ENCODE measurements at regions not wholly inside any gene's neighbourhood (a gene's known extent, or its start where the extent isn't known, plus 50 kb on each side); places are given as distances from the start of the nearest gene placed in this dataset.

DNA sequence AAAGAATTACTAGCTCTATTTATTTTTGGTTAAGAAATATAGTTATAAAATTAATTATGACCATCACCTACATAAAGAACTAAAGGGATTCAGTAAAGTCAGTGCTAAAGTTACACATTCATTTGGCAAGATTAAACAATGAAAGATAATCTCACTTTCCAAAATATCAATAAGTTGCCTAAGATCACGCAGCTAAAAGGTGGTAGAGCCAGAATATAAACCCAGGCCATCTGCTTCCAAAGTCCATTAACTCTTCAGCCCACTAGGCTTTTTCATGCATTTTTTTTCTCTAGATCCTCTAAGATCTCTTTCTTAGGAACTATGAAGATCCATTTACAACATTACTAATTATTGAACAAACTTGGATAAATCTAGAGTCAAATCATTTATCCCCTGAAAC lies 66.6 kb upstream of the RND3 start:
- no peak overlapping the region for H2AFZ ChIP-seq (ENCODE audit: low read depth, low read length)
- DNase-seq (ENCODE audit: low read depth, low spot score) (no peak), FAIRE-seq (no peak)
- no peak for TF ChIP-seq EZH2 (IDR thresholded peaks at IDR 0.05; ENCODE audit: borderline replicate concordance, low read depth, low read length, severe bottlenecking)
- TF ChIP-seq GATA2 (IDR thresholded peaks at IDR 0.05; ENCODE audit: insufficient read depth, insufficient read length, low read depth, low read length) = no peak
- no peak for TF ChIP-seq POLR2AphosphoS5 (IDR thresholded peaks at IDR 0.05; ENCODE audit: insufficient read depth, low read depth, low read length)
- TF ChIP-seq POLR2A (IDR thresholded peaks at IDR 0.05; ENCODE audit: low read depth, low read length) = no peak
- no peak for TF ChIP-seq FOS (IDR thresholded peaks at IDR 0.05; ENCODE audit: borderline replicate concordance, insufficient read depth, low read length)
- TF ChIP-seq, protein P1, sequence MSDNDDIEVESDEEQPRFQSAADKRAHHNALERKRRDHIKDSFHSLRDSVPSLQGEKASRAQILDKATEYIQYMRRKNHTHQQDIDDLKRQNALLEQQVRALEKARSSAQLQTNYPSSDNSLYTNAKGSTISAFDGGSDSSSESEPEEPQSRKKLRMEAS (IDR thresholded peaks at IDR 0.05; ENCODE audit: insufficient read depth, insufficient read length) = no peak
- no peak for TF ChIP-seq JUN (IDR thresholded peaks at IDR 0.05; ENCODE audit: borderline replicate concordance, insufficient read depth, insufficient read length, low read depth)
- TF ChIP-seq, protein P2, sequence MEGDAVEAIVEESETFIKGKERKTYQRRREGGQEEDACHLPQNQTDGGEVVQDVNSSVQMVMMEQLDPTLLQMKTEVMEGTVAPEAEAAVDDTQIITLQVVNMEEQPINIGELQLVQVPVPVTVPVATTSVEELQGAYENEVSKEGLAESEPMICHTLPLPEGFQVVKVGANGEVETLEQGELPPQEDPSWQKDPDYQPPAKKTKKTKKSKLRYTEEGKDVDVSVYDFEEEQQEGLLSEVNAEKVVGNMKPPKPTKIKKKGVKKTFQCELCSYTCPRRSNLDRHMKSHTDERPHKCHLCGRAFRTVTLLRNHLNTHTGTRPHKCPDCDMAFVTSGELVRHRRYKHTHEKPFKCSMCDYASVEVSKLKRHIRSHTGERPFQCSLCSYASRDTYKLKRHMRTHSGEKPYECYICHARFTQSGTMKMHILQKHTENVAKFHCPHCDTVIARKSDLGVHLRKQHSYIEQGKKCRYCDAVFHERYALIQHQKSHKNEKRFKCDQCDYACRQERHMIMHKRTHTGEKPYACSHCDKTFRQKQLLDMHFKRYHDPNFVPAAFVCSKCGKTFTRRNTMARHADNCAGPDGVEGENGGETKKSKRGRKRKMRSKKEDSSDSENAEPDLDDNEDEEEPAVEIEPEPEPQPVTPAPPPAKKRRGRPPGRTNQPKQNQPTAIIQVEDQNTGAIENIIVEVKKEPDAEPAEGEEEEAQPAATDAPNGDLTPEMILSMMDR (IDR thresholded peaks at IDR 0.05; ENCODE audit: extremely low read depth in 1 of 2, insufficient read depth in 1 of 2, low read depth in 1 of 2, low read length in 2 of 2) = no peak
- TF ChIP-seq MYC (IDR thresholded peaks at IDR 0.05; ENCODE audit: low read depth, low read length) = no peak
- intact Hi-C loops (cut with micrococcal nuclease) = no loop called here
- no peak overlapping the region for H3K27ac ChIP-seq (ENCODE audit: insufficient read depth, low read depth, low read length)
- ChIA-PET POLR2A (no interaction called here), CTCF (interaction anchor here (1.0 kb wide), 1 partner anchor 684 kb away, joined by 3 read pairs; no protein-coding TSS in a partner anchor)
- H3K9ac ChIP-seq (replicated peaks; ENCODE audit: extremely low read depth, insufficient read depth, low read length) = no peak overlapping the region
- peaks cover 5% of the 10 kb centered on the region for H3K4me1 ChIP-seq (ENCODE audit: control insufficient read depth, extremely low read depth, insufficient read depth, low read length)
- no peaks in the 10 kb centered on the region for H4K20me1 ChIP-seq (replicated peaks; ENCODE audit: control insufficient read depth, extremely low read depth, insufficient read depth, low read length)
- no peaks in the 10 kb centered on the region for H3K27me3 ChIP-seq (ENCODE audit: control insufficient read depth in 2 of 2, insufficient read depth in 2 of 2, low read length in 2 of 2)
- H3K79me2 ChIP-seq (ENCODE audit: control insufficient read depth, insufficient read depth, low read length) = no peaks in the 10 kb centered on the region
- no TSS peak for BruUV-seq (replicated peaks)
- H3K36me3 ChIP-seq (ENCODE audit: control insufficient read depth in 2 of 2, extremely low read depth in 1 of 2, insufficient read depth in 2 of 2, low read length in 2 of 2) = no peaks in the 10 kb centered on the region
- dilution Hi-C loops (cut with MboI; ENCODE audit: extremely low pct_ligation_motif_present, low sequenced_read_pairs) = no loop called here
- H3K4me2 ChIP-seq (ENCODE audit: insufficient read depth, low read length) = no peak overlapping the region
- no peaks in the 10 kb centered on the region for H3K9me1 ChIP-seq (replicated peaks; ENCODE audit: control insufficient read depth, extremely low read depth, insufficient read depth, low read length)
- H3K9me3 ChIP-seq (replicated peaks; ENCODE audit: control insufficient read depth, insufficient read depth, low read length) = no peaks in the 10 kb centered on the region
- H3K4me3 ChIP-seq (replicated peaks in 1 of 3; ENCODE audit: insufficient read depth in 1 of 3, low read depth in 1 of 3, low read length in 3 of 3) = no peak overlapping the region

All from endothelial cell of umbilical vein (primary cell).